ENCODE measurements at regions not wholly inside any gene's neighbourhood (a gene's known extent, or its start where the extent isn't known, plus 50 kb on each side); places are given as distances from the start of the nearest gene placed in this dataset.
"Not testable (repeated sequence)": the region's sequence is repeated elsewhere in the genome, so short reads cannot be mapped to it uniquely, and the experiment has no call there.

DNA sequence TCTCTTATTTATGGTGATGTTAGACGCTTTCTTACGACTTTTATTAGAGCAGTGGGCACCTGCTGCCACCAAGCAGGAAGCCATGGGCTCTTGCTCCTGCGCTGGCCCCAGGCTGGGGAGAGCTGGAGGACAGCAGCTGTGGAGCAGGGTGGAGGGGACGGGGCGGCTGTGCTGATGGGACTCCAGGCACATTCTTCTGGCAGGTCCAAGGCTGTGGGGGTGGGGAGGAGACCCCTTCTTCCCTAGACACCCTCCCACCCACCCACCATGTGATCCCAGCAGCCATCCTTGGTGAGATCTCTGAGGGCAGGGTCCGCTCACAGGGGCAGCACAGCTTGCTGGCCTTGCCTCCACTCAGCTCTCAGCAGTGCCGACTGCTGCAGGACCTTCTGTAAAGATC lies 192.6 kb upstream of the IRX4 start:
- no peak overlapping the region for H3K4me3 Mint-ChIP-seq
- DNase-seq = no peak
- H3K27me3 Mint-ChIP-seq = peaks cover 60% of the 10 kb centered on the region
- H3K4me1 Mint-ChIP-seq = no peaks in the 10 kb centered on the region
- ATAC-seq = no peak
- no peaks in the 10 kb centered on the region for H3K9me3 ChIP-seq (ENCODE audit: control insufficient read depth, low read length, poor library complexity, severe bottlenecking)
- peaks cover 6% of the 10 kb centered on the region for H3K36me3 Mint-ChIP-seq (ENCODE audit: low read depth)
- H3K27ac Mint-ChIP-seq = no peak overlapping the region

DNA sequence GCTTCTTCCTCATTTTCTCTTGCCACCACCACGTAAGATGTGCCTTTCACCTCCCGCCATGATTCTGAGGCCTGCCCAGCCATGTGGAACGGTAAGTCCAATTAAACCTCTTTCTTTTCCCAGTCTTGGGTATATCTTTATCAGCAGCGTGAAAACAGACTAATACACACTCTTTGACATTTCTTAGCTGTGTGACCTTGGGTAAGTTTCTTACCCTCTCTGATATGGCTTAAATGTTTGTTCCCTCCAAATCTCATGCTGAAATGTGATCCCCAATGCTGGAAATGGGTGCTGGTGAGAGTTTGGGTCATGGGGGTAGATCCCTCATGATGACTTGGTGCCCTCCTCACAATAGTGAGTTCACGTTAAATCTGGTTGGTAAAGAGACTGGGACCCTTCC lies 188.8 kb upstream of the IRX4 start:
- peaks cover 5% of the 10 kb centered on the region for H3K36me3 Mint-ChIP-seq (ENCODE audit: low read depth)
- no peaks in the 10 kb centered on the region for H3K9me3 ChIP-seq (ENCODE audit: control insufficient read depth, low read length, poor library complexity, severe bottlenecking)
- no peak overlapping the region for H3K4me3 Mint-ChIP-seq
- no peak overlapping the region for H3K27ac Mint-ChIP-seq
- DNase-seq = no peak
- H3K4me1 Mint-ChIP-seq = no peaks in the 10 kb centered on the region
- H3K27me3 Mint-ChIP-seq = peaks cover 64% of the 10 kb centered on the region
- ATAC-seq = no peak

- not testable (repeated sequence) for H3K4me3 Mint-ChIP-seq; H3K4me1 Mint-ChIP-seq; H3K9me3 ChIP-seq (ENCODE audit: control insufficient read depth, low read length, poor library complexity, severe bottlenecking); H3K27ac Mint-ChIP-seq; ATAC-seq; DNase-seq; H3K36me3 Mint-ChIP-seq (ENCODE audit: low read depth)
- peaks cover 64% of the 10 kb centered on the region for H3K27me3 Mint-ChIP-seq
Observed at GRCh38 chr5:2070787-2071186, 188.1 kb upstream of the IRX4 start.

GRCh38 chr5:2068531-2068930 lies 185.8 kb upstream of the IRX4 start:
- peaks cover 52% of the 10 kb centered on the region for H3K27me3 Mint-ChIP-seq
- no peaks in the 10 kb centered on the region for H3K4me1 Mint-ChIP-seq
- peaks cover 5% of the 10 kb centered on the region for H3K36me3 Mint-ChIP-seq (ENCODE audit: low read depth)
- no peak overlapping the region for H3K4me3 Mint-ChIP-seq
- no peak overlapping the region for H3K27ac Mint-ChIP-seq
- no peak for ATAC-seq
- H3K9me3 ChIP-seq (ENCODE audit: control insufficient read depth, low read length, poor library complexity, severe bottlenecking) = no peaks in the 10 kb centered on the region
- DNase-seq = no peak

DNA sequence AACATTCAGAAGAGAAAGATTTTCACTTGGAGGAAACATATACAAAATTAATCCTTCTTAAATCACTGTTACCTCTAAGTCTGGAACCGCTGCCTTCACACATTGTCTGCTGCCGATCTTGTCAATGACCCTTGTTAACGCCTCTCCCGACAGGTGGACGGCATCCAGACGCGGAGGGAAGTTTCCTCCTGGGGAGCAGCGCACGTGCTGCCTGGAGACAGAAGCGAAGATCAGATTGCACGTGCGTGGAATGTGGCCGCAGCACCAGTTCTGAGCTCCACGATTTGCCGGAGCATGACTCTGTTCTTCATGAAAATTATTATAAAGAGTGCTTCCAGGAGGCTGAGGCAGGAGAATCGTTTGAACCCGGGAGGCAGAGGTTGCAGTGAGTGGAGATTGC lies 183.6 kb upstream of the IRX4 start:
- Mint-ChIP-seq H3K27me3 (peaks cover 49% of the 10 kb centered on the region), H3K4me3 (no peak overlapping the region), H3K4me1 (no peaks in the 10 kb centered on the region), H3K36me3 (ENCODE audit: low read depth) (peaks cover 7% of the 10 kb centered on the region), H3K27ac (no peak overlapping the region)
- no peaks in the 10 kb centered on the region for H3K9me3 ChIP-seq (ENCODE audit: control insufficient read depth, low read length, poor library complexity, severe bottlenecking)
- DNase-seq = no peak
- no peak for ATAC-seq

DNA sequence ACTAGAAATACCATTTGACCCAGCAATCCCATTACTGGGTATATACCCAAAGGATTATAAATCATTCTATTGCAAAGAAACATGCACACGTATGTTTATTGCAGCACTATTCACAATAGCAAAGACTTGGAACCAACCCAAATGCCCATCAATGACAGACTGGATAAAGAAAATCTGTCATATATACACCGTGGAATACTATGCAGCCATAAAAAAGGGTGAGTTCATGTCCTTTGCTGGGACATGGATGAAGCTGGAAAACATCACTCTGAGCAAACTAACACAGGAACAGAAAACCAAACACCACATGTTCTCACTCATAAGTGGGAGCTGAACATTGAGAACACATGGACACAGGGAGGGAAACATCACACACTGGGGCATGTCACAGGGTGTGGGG lies 180.7 kb upstream of the IRX4 start:
- peak overlapping the region; percentile 16 for H3K4me3 Mint-ChIP-seq
- not testable (repeated sequence) for H3K4me1 Mint-ChIP-seq; H3K27ac Mint-ChIP-seq; H3K9me3 ChIP-seq (ENCODE audit: control insufficient read depth, low read length, poor library complexity, severe bottlenecking); DNase-seq; ATAC-seq; H3K36me3 Mint-ChIP-seq (ENCODE audit: low read depth)
- peaks cover 47% of the 10 kb centered on the region for H3K27me3 Mint-ChIP-seq

DNA sequence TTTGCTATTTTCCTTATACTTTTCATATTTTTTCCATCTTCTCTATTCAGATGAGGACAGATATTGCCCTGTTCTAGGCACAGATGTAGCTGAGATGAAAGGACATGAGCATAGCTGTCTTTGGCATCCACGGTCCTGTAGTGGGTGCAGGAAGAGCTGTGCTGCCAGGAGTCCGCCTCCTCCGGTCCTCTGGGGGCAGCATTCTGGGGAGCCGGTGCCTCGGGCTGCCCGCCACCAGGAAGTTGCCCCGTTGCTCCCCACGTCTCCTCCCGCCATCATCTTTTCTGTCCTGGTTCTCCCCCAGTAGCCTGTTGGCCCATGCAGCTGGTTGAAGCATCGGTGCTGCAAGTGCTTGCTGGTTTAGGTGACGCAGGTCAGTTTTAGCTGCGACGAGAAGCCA lies 170.0 kb upstream of the IRX4 start:
- peaks cover 53% of the 10 kb centered on the region for H3K27me3 Mint-ChIP-seq
- H3K27ac Mint-ChIP-seq = peak overlapping the region; percentile 41
- H3K36me3 Mint-ChIP-seq (ENCODE audit: low read depth) = no peaks in the 10 kb centered on the region
- H3K4me3 Mint-ChIP-seq = no peak overlapping the region
- H3K9me3 ChIP-seq (ENCODE audit: control insufficient read depth, low read length, poor library complexity, severe bottlenecking) = no peaks in the 10 kb centered on the region
- DNase-seq (no peak), ATAC-seq (no peak)
- no peaks in the 10 kb centered on the region for H3K4me1 Mint-ChIP-seq

- Mint-ChIP-seq H3K4me3 (no peak overlapping the region), H3K27me3 (peaks cover 58% of the 10 kb centered on the region), H3K27ac (no peak overlapping the region), H3K36me3 (ENCODE audit: low read depth) (no peaks in the 10 kb centered on the region), H3K4me1 (no peaks in the 10 kb centered on the region)
- ATAC-seq = no peak
- no peak for DNase-seq
- H3K9me3 ChIP-seq (ENCODE audit: control insufficient read depth, low read length, poor library complexity, severe bottlenecking) = no peaks in the 10 kb centered on the region
Observed at GRCh38 chr5:2049876-2050275, 167.2 kb upstream of the IRX4 start.

GRCh38 chr5:2048664-2049063 lies 165.9 kb upstream of the IRX4 start:
- ATAC-seq (no peak), DNase-seq (no peak)
- H3K36me3 Mint-ChIP-seq (ENCODE audit: low read depth) = no peaks in the 10 kb centered on the region

GRCh38 chr5:2047341-2047927 lies 164.7 kb upstream of the IRX4 start:
- DNase-seq = no peak
- Mint-ChIP-seq H3K36me3 (ENCODE audit: low read depth) (no peaks in the 10 kb centered on the region), H3K4me1 (no peaks in the 10 kb centered on the region), H3K4me3 (no peak overlapping the region), H3K27ac (no peak overlapping the region), H3K27me3 (peaks cover 54% of the 10 kb centered on the region)
- ATAC-seq = no peak
- H3K9me3 ChIP-seq (ENCODE audit: control insufficient read depth, low read length, poor library complexity, severe bottlenecking) = no peaks in the 10 kb centered on the region

More at GRCh38 chr5:2048664-2049063, 165.9 kb upstream of the IRX4 start:
- no peaks in the 10 kb centered on the region for H3K4me1 Mint-ChIP-seq
- H3K27me3 Mint-ChIP-seq = peaks cover 55% of the 10 kb centered on the region
- H3K4me3 Mint-ChIP-seq = no peak overlapping the region
- H3K9me3 ChIP-seq (ENCODE audit: control insufficient read depth, low read length, poor library complexity, severe bottlenecking) = no peaks in the 10 kb centered on the region
- H3K27ac Mint-ChIP-seq = no peak overlapping the region

DNA sequence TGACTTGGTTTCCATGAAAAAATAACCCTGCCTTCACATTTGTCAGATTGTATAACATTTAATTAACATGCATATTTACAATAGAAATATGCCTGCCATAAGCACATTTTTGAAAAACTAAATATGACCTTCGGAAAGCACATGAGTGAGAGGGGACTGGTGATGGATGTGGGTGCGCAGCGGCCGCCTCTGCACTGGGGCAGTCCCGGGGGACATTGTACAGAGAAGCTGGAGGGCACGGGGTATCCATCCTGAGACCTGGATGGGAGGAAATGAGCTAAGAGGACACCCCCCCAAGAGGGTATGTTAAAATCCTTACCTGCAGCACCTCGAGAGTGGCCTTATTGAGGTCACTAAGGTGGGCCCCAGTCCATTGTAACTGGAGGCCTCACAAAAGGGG lies 161.3 kb upstream of the IRX4 start:
- H3K4me3 Mint-ChIP-seq = no peak overlapping the region
- H3K27ac Mint-ChIP-seq = no peak overlapping the region
- ATAC-seq = no peak
- peaks cover 51% of the 10 kb centered on the region for H3K27me3 Mint-ChIP-seq
- H3K4me1 Mint-ChIP-seq = no peaks in the 10 kb centered on the region
- H3K9me3 ChIP-seq (ENCODE audit: control insufficient read depth, low read length, poor library complexity, severe bottlenecking) = no peaks in the 10 kb centered on the region
- H3K36me3 Mint-ChIP-seq (ENCODE audit: low read depth) = no peaks in the 10 kb centered on the region
- DNase-seq = no peak

- peaks cover 49% of the 10 kb centered on the region for H3K27me3 Mint-ChIP-seq
- no peaks in the 10 kb centered on the region for H3K36me3 Mint-ChIP-seq (ENCODE audit: low read depth)
- peak overlapping the region; percentile 75 for H3K4me3 Mint-ChIP-seq
- DNase-seq (no peak), ATAC-seq (no peak)
- no peak overlapping the region for H3K27ac Mint-ChIP-seq
- H3K9me3 ChIP-seq (ENCODE audit: control insufficient read depth, low read length, poor library complexity, severe bottlenecking) = no peaks in the 10 kb centered on the region
- no peaks in the 10 kb centered on the region for H3K4me1 Mint-ChIP-seq
Observed at GRCh38 chr5:2039180-2039531, 156.4 kb upstream of the IRX4 start.

DNA sequence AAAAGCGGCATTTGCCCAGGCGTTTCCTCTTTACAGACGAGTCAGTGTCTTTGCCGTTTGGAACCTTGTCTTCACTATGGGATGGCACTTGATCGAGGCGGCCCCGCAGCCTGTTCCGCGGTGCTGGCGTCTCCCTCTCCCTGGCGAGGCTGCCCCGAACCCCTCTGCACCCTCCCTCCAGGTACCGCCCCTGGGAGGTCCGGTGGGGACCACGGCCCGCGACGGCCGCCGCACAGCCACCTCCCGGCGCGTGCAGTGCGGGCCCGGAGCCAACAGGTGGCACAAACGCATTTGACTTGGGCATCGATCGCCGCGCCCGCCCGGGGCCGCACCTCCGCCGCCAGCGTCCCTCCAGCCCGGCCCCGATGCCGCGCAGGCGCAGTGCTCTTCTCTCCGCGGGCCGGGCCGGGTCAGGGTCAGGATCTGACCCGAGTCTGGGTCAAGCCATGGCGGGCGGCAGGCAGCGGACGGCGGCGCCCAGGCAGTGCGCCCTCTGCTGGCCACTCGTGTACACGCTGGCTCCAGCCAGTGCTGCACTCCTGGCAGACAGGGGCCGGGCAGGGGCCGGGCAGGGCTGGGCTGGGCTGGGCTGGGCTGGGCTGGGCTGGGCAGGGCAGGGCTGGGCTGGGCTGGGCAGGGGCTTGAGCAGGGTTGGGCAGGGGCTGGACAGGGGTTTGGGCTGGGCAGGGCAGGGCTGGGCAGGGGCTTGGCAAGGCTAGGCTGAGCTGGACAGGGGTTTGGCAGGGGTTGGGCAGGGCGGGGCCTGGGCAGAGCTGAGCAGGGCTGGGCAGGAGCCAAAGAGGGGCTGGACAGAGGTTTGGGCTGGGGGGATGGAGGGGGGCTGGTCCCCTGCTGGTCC lies 155.8 kb upstream of the IRX4 start:
- peak; percentile 36 to 54 (median 45) for DNase-seq
- peak; percentile 88 for ATAC-seq
- no peaks in the 10 kb centered on the region for H3K36me3 Mint-ChIP-seq (ENCODE audit: low read depth)
- no peak overlapping the region for H3K27ac Mint-ChIP-seq
- no peaks in the 10 kb centered on the region for H3K9me3 ChIP-seq (ENCODE audit: control insufficient read depth, low read length, poor library complexity, severe bottlenecking)
- peaks cover 46% of the 10 kb centered on the region for H3K27me3 Mint-ChIP-seq
- peak overlapping the region; percentile 75 for H3K4me3 Mint-ChIP-seq
- no peaks in the 10 kb centered on the region for H3K4me1 Mint-ChIP-seq

- ATAC-seq (no peak), DNase-seq (no peak)
- H3K9me3 ChIP-seq (ENCODE audit: control insufficient read depth, low read length, poor library complexity, severe bottlenecking) = no peaks in the 10 kb centered on the region
- peaks cover 57% of the 10 kb centered on the region for H3K27me3 Mint-ChIP-seq
- H3K27ac Mint-ChIP-seq = no peak overlapping the region
- H3K4me1 Mint-ChIP-seq = no peaks in the 10 kb centered on the region
- no peak overlapping the region for H3K4me3 Mint-ChIP-seq
- H3K36me3 Mint-ChIP-seq (ENCODE audit: low read depth) = no peaks in the 10 kb centered on the region
Observed at GRCh38 chr5:2036885-2037284, 154.2 kb upstream of the IRX4 start.

All from T-helper 17 cell (primary cell).